ENCODE measurements at regions not wholly inside any gene's neighbourhood (a gene's known extent, or its start where the extent isn't known, plus 50 kb on each side); places are given as distances from the start of the nearest gene placed in this dataset.

- Mint-ChIP-seq H3K4me1 (ENCODE audit: unreplicated experiment) (peaks cover 34% of the 10 kb centered on the region), H3K4me3 (ENCODE audit: unreplicated experiment) (no peak overlapping the region), H3K36me3 (ENCODE audit: unreplicated experiment) (peaks cover 6% of the 10 kb centered on the region), H3K9me3 (ENCODE audit: unreplicated experiment) (no peaks in the 10 kb centered on the region), H3K27me3 (ENCODE audit: unreplicated experiment) (no peaks in the 10 kb centered on the region), H3K27ac (ENCODE audit: unreplicated experiment) (peak overlapping the region; percentile 81)
- DNase-seq (ENCODE audit: extremely low spot score, unreplicated experiment): no peak
- no peak for TF ChIP-seq CTCF (IDR thresholded peaks at IDR 0.05)
Measured at GRCh38 chr9:109894473-109894872, 114.5 kb downstream of the PALM2AKAP2 start.

GRCh38 chr9:109894921-109895758, 115.1 kb downstream of the PALM2AKAP2 start:
- no peak for DNase-seq (ENCODE audit: extremely low spot score, unreplicated experiment)
- Mint-ChIP-seq H3K9me3 (ENCODE audit: unreplicated experiment) (no peaks in the 10 kb centered on the region), H3K27ac (ENCODE audit: unreplicated experiment) (peak overlapping the region; percentile 81), H3K36me3 (ENCODE audit: unreplicated experiment) (peaks cover 4% of the 10 kb centered on the region), H3K4me3 (ENCODE audit: unreplicated experiment) (no peak overlapping the region), H3K27me3 (ENCODE audit: unreplicated experiment) (no peaks in the 10 kb centered on the region), H3K4me1 (ENCODE audit: unreplicated experiment) (peaks cover 34% of the 10 kb centered on the region)
- no peak for TF ChIP-seq CTCF (IDR thresholded peaks at IDR 0.05)

- Mint-ChIP-seq H3K9me3 (ENCODE audit: unreplicated experiment) (no peaks in the 10 kb centered on the region), H3K4me3 (ENCODE audit: unreplicated experiment) (no peak overlapping the region), H3K4me1 (ENCODE audit: unreplicated experiment) (peaks cover 29% of the 10 kb centered on the region), H3K36me3 (ENCODE audit: unreplicated experiment) (no peaks in the 10 kb centered on the region), H3K27ac (ENCODE audit: unreplicated experiment) (no peak overlapping the region), H3K27me3 (ENCODE audit: unreplicated experiment) (no peaks in the 10 kb centered on the region)
- DNase-seq (ENCODE audit: extremely low spot score, unreplicated experiment): no peak
- TF ChIP-seq CTCF (IDR thresholded peaks at IDR 0.05): no peak
Measured at GRCh38 chr9:109901201-109901600, 121.2 kb downstream of the PALM2AKAP2 start.

- no peak for DNase-seq (ENCODE audit: extremely low spot score, unreplicated experiment)
- peak overlapping the region; percentile 54 for H3K27ac Mint-ChIP-seq (ENCODE audit: unreplicated experiment)
- peak; percentile 91 for TF ChIP-seq CTCF (IDR thresholded peaks at IDR 0.05)
- H3K36me3 Mint-ChIP-seq (ENCODE audit: unreplicated experiment): no peaks in the 10 kb centered on the region
- peaks cover 44% of the 10 kb centered on the region for H3K4me1 Mint-ChIP-seq (ENCODE audit: unreplicated experiment)
- H3K9me3 Mint-ChIP-seq (ENCODE audit: unreplicated experiment): no peaks in the 10 kb centered on the region
- no peak overlapping the region for H3K4me3 Mint-ChIP-seq (ENCODE audit: unreplicated experiment)
- H3K27me3 Mint-ChIP-seq (ENCODE audit: unreplicated experiment): no peaks in the 10 kb centered on the region
Measured at GRCh38 chr9:109903515-109904138, 123.6 kb downstream of the PALM2AKAP2 start.

- Mint-ChIP-seq H3K27ac (ENCODE audit: unreplicated experiment) (peak overlapping the region; percentile 72), H3K4me3 (ENCODE audit: unreplicated experiment) (no peak overlapping the region), H3K27me3 (ENCODE audit: unreplicated experiment) (no peaks in the 10 kb centered on the region), H3K36me3 (ENCODE audit: unreplicated experiment) (no peaks in the 10 kb centered on the region), H3K4me1 (ENCODE audit: unreplicated experiment) (peaks cover 42% of the 10 kb centered on the region), H3K9me3 (ENCODE audit: unreplicated experiment) (no peaks in the 10 kb centered on the region)
- TF ChIP-seq CTCF (IDR thresholded peaks at IDR 0.05): no peak
- no peak for DNase-seq (ENCODE audit: extremely low spot score, unreplicated experiment)
Measured at GRCh38 chr9:109904666-109905065, 124.7 kb downstream of the PALM2AKAP2 start.

Measured in osteocyte (in vitro differentiated cells).